ENCODE measurements at regions not wholly inside any gene's neighbourhood (a gene's known extent, or its start where the extent isn't known, plus 50 kb on each side); places are given as distances from the start of the nearest gene placed in this dataset.
"Not testable (repeated sequence)": the region's sequence is repeated elsewhere in the genome, so short reads cannot be mapped to it uniquely, and the experiment has no call there.

DNA sequence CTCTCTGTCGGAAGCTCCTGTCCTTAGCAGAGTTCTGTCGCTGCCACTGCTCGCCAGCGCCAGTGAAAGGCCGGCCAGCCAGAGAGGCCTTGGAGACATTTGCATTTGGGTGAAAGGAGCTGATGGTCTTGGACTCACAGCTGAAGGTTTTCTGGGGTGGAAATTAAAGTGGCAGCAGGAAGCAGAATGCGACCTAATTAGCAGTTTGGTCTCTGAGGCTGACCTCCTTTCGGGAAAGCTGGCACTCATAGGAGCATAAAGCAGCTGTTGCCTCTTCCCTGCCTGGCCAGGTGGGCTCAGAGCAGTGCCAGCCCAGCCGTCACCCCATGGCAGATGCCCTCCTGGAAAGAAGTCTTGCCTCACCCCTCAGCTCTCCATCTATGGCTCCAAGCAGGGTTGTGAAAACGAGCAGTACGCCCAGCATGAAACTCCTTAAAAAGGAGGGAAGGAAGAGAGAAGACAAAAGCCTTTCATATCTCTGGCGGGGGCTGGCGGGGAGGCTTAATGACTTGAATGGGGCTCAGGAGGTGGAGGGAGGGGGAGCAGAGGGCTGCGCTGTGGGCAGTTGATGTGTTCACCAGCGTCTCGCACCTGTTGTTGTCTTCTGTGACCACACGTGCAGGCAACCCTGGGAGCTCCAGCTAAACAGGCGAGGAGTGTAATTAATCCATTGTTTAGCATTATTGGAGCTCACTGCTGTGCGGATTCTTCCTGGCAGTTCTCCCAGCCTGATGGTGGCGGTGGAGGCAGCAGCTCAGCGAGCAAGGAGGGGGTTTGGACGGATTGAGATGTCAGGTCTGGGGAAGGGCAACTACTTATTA, 264.0 kb downstream of the MID1IP1 start:
- Histone ChIP-seq H3K9me3 (ENCODE audit: control insufficient read depth, low read depth, low read length) (peaks cover 7% of the 10 kb centered on the region), H3K36me3 (ENCODE audit: control insufficient read depth, insufficient read depth, low read length) (no peaks in the 10 kb centered on the region), H3K27ac (ENCODE audit: low read length) (no peak overlapping the region), H3K4me3 (ENCODE audit: low read length) (no peak overlapping the region), H3K4me1 (ENCODE audit: control insufficient read depth, insufficient read depth, low read length) (peaks cover 4% of the 10 kb centered on the region), H3K27me3 (ENCODE audit: control insufficient read depth, insufficient read depth, low read length) (no peaks in the 10 kb centered on the region)
- DNase-seq = peak; percentile 2 to 9
- WGBS (ENCODE audit: insufficient coverage, low lambda C conversion rate) = no CpG with 5 or more reads among the region's 21 CpGs

GRCh38 chrX:39067866-39068265, 266.6 kb downstream of the MID1IP1 start:
- Histone ChIP-seq H3K27me3 (ENCODE audit: control insufficient read depth, insufficient read depth, low read length) (no peaks in the 10 kb centered on the region), H3K4me1 (ENCODE audit: control insufficient read depth, insufficient read depth, low read length) (peaks cover 4% of the 10 kb centered on the region), H3K9me3 (ENCODE audit: control insufficient read depth, low read depth, low read length) (peaks cover 4% of the 10 kb centered on the region), H3K4me3 (ENCODE audit: low read length) (no peak overlapping the region), H3K27ac (ENCODE audit: low read length) (no peak overlapping the region), H3K36me3 (ENCODE audit: control insufficient read depth, insufficient read depth, low read length) (no peaks in the 10 kb centered on the region)
- no peak for DNase-seq
- 100% methylated on average over 1 of the region's 5 CpGs for WGBS (ENCODE audit: insufficient coverage, low lambda C conversion rate)

GRCh38 chrX:39068634-39069033, 267.4 kb downstream of the MID1IP1 start:
- WGBS (ENCODE audit: insufficient coverage, low lambda C conversion rate) = no CpG with 5 or more reads among the region's 1 CpG
- not testable (repeated sequence) for H3K27me3 ChIP-seq (ENCODE audit: control insufficient read depth, insufficient read depth, low read length); H3K27ac ChIP-seq (ENCODE audit: low read length); H3K4me3 ChIP-seq (ENCODE audit: low read length); H3K36me3 ChIP-seq (ENCODE audit: control insufficient read depth, insufficient read depth, low read length); H3K9me3 ChIP-seq (ENCODE audit: control insufficient read depth, low read depth, low read length); H3K4me1 ChIP-seq (ENCODE audit: control insufficient read depth, insufficient read depth, low read length); DNase-seq

DNA sequence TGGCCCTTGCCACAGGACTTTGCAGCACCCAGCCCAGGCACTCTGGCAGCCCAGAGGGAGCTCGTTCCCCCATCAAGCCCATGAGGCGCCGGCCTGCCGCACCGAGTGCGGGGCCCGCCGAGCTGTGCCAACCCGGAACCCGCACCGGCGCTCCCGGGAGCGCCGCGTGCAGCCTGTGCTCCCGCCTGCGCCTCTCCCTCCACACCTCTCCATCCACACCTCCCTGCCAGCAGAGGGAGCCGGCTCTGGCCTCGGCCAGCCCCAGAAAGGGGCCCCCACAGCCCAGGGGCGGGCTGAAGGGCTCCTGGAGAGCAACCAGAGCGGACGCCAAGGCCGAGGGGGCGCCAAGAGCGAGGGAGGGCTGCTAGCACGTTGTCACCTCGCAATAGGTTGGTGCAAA, 268.8 kb downstream of the MID1IP1 start:
- no peak for DNase-seq
- WGBS (ENCODE audit: insufficient coverage, low lambda C conversion rate) = no CpG with 5 or more reads among the region's 28 CpGs
- no peak overlapping the region for H3K27ac ChIP-seq (ENCODE audit: low read length)

DNA sequence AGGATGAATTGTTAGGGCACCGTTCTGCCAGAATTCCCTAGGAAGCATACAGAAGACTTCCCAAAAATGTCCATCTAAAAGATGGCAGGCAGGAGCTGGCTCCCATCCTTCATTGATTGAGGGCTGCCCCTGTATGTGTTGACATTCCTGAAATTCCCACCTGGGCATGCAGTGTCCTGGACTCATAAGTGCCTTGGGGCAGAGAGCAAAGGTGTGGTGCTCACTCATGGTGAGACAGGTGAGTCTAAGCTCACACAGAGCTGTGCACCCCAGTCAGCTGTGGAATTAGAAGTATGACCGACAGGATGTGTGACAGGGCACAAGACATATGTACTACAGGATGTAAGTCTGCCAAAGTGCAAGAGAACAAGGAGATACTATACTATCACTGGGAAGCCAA, 271.9 kb downstream of the MID1IP1 start:
- Histone ChIP-seq H3K36me3 (ENCODE audit: control insufficient read depth, insufficient read depth, low read length) (no peaks in the 10 kb centered on the region), H3K4me3 (ENCODE audit: low read length) (no peak overlapping the region), H3K4me1 (ENCODE audit: control insufficient read depth, insufficient read depth, low read length) (no peaks in the 10 kb centered on the region), H3K27ac (ENCODE audit: low read length) (no peak overlapping the region), H3K9me3 (ENCODE audit: control insufficient read depth, low read depth, low read length) (peaks cover 4% of the 10 kb centered on the region), H3K27me3 (ENCODE audit: control insufficient read depth, insufficient read depth, low read length) (no peaks in the 10 kb centered on the region)
- no CpG with 5 or more reads among the region's 2 CpGs for WGBS (ENCODE audit: insufficient coverage, low lambda C conversion rate)
- peak in 1 of 2 donors; percentile 5 for DNase-seq

More for the DNA sequence above, 268.8 kb downstream of the MID1IP1 start:
- H3K9me3 ChIP-seq (ENCODE audit: control insufficient read depth, low read depth, low read length) = peaks cover 4% of the 10 kb centered on the region
- H3K4me3 ChIP-seq (ENCODE audit: low read length) = no peak overlapping the region
- H3K4me1 ChIP-seq (ENCODE audit: control insufficient read depth, insufficient read depth, low read length) = peaks cover 4% of the 10 kb centered on the region
- H3K27me3 ChIP-seq (ENCODE audit: control insufficient read depth, insufficient read depth, low read length) = no peaks in the 10 kb centered on the region
- H3K36me3 ChIP-seq (ENCODE audit: control insufficient read depth, insufficient read depth, low read length) = no peaks in the 10 kb centered on the region

DNA sequence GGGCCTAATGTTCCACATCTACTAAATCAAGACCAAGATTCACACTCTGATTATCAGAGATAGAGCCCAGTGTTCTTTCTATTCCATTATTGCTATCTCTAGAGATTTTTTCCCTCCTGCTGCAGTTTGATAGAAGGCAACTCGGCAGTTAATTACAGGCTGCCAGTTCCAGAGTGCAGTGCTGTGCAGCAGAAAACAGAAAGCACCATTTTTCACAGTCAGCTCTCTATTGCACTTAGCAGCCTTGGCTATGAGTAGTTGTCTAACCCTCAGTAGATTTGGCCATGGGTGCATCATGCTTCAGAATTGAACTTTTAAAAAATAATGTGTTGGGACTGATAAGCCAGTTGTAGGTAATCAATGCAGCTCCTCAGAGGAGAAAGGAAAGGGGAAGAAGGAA, 295.3 kb downstream of the MID1IP1 start:
- WGBS (ENCODE audit: insufficient coverage, low lambda C conversion rate) = no CpG with 5 or more reads among the region's 1 CpG

GRCh38 chrX:39104745-39105144, 303.5 kb downstream of the MID1IP1 start:
- DNase-seq = no peak
- no peaks in the 10 kb centered on the region for H3K27me3 ChIP-seq (ENCODE audit: control insufficient read depth, insufficient read depth, low read length)
- H3K4me3 ChIP-seq (ENCODE audit: low read length) = no peak overlapping the region
- H3K9me3 ChIP-seq (ENCODE audit: control insufficient read depth, low read depth, low read length) = no peaks in the 10 kb centered on the region
- WGBS (ENCODE audit: insufficient coverage, low lambda C conversion rate) = no CpG with 5 or more reads among the region's 1 CpG
- H3K4me1 ChIP-seq (ENCODE audit: control insufficient read depth, insufficient read depth, low read length) = no peaks in the 10 kb centered on the region
- no peaks in the 10 kb centered on the region for H3K36me3 ChIP-seq (ENCODE audit: control insufficient read depth, insufficient read depth, low read length)
- H3K27ac ChIP-seq (ENCODE audit: low read length) = no peak overlapping the region

More for the DNA sequence above, 295.3 kb downstream of the MID1IP1 start:
- H3K36me3 ChIP-seq (ENCODE audit: control insufficient read depth, insufficient read depth, low read length) = no peaks in the 10 kb centered on the region
- H3K27ac ChIP-seq (ENCODE audit: low read length) = no peak overlapping the region
- H3K4me3 ChIP-seq (ENCODE audit: low read length) = no peak overlapping the region
- H3K4me1 ChIP-seq (ENCODE audit: control insufficient read depth, insufficient read depth, low read length) = no peaks in the 10 kb centered on the region
- no peak for DNase-seq
- no peaks in the 10 kb centered on the region for H3K27me3 ChIP-seq (ENCODE audit: control insufficient read depth, insufficient read depth, low read length)
- H3K9me3 ChIP-seq (ENCODE audit: control insufficient read depth, low read depth, low read length) = no peaks in the 10 kb centered on the region

- H3K4me3 ChIP-seq (ENCODE audit: low read length) = no peak overlapping the region
- H3K4me1 ChIP-seq (ENCODE audit: control insufficient read depth, insufficient read depth, low read length) = no peaks in the 10 kb centered on the region
- DNase-seq = no peak
- no peaks in the 10 kb centered on the region for H3K9me3 ChIP-seq (ENCODE audit: control insufficient read depth, low read depth, low read length)
- no peaks in the 10 kb centered on the region for H3K36me3 ChIP-seq (ENCODE audit: control insufficient read depth, insufficient read depth, low read length)
- no peak overlapping the region for H3K27ac ChIP-seq (ENCODE audit: low read length)
- WGBS (ENCODE audit: insufficient coverage, low lambda C conversion rate) = no CpG with 5 or more reads among the region's 3 CpGs
- H3K27me3 ChIP-seq (ENCODE audit: control insufficient read depth, insufficient read depth, low read length) = no peaks in the 10 kb centered on the region
Observed at GRCh38 chrX:39112143-39112542, 310.9 kb downstream of the MID1IP1 start.

GRCh38 chrX:39115166-39115565, 313.9 kb downstream of the MID1IP1 start:
- Histone ChIP-seq H3K4me1 (ENCODE audit: control insufficient read depth, insufficient read depth, low read length) (no peaks in the 10 kb centered on the region), H3K27ac (ENCODE audit: low read length) (no peak overlapping the region), H3K4me3 (ENCODE audit: low read length) (no peak overlapping the region), H3K36me3 (ENCODE audit: control insufficient read depth, insufficient read depth, low read length) (no peaks in the 10 kb centered on the region), H3K9me3 (ENCODE audit: control insufficient read depth, low read depth, low read length) (no peaks in the 10 kb centered on the region), H3K27me3 (ENCODE audit: control insufficient read depth, insufficient read depth, low read length) (no peaks in the 10 kb centered on the region)
- DNase-seq = no peak

- no peak overlapping the region for H3K27ac ChIP-seq (ENCODE audit: low read length)
- no peak overlapping the region for H3K4me3 ChIP-seq (ENCODE audit: low read length)
- no peaks in the 10 kb centered on the region for H3K36me3 ChIP-seq (ENCODE audit: control insufficient read depth, insufficient read depth, low read length)
- H3K27me3 ChIP-seq (ENCODE audit: control insufficient read depth, insufficient read depth, low read length) = no peaks in the 10 kb centered on the region
- H3K4me1 ChIP-seq (ENCODE audit: control insufficient read depth, insufficient read depth, low read length) = no peaks in the 10 kb centered on the region
- no peak for DNase-seq
- H3K9me3 ChIP-seq (ENCODE audit: control insufficient read depth, low read depth, low read length) = no peaks in the 10 kb centered on the region
- WGBS (ENCODE audit: insufficient coverage, low lambda C conversion rate) = no CpG with 5 or more reads among the region's 2 CpGs
Observed at GRCh38 chrX:39117101-39117500, 315.8 kb downstream of the MID1IP1 start.

GRCh38 chrX:39121903-39122302, 320.6 kb downstream of the MID1IP1 start:
- DNase-seq = no peak
- Histone ChIP-seq H3K9me3 (ENCODE audit: control insufficient read depth, low read depth, low read length) (no peaks in the 10 kb centered on the region), H3K4me1 (ENCODE audit: control insufficient read depth, insufficient read depth, low read length) (no peaks in the 10 kb centered on the region), H3K36me3 (ENCODE audit: control insufficient read depth, insufficient read depth, low read length) (no peaks in the 10 kb centered on the region), H3K27me3 (ENCODE audit: control insufficient read depth, insufficient read depth, low read length) (no peaks in the 10 kb centered on the region), H3K4me3 (ENCODE audit: low read length) (no peak overlapping the region), H3K27ac (ENCODE audit: low read length) (no peak overlapping the region)
- no CpG with 5 or more reads among the region's 1 CpG for WGBS (ENCODE audit: insufficient coverage, low lambda C conversion rate)
